Activated effector memory CD4-positive, alpha-beta T cell treated with anti-CD3 and anti-CD28 coated beads, Interleukin-2, amount 50 U/mL, for 16 hours (primary cell): ENCODE measurements at regions not wholly inside any gene's neighbourhood (a gene's known extent, or its start where the extent isn't known, plus 50 kb on each side); places are given as distances from the start of the nearest gene placed in this dataset.
A peak's percentile ranks its signal among the peaks of the same experiment; 100 is the strongest.
"Not testable (repeated sequence)": the region's sequence is repeated elsewhere in the genome, so short reads cannot be mapped to it uniquely, and the experiment has no call there.

Source experiments
- DNase-seq: peaks from one replicate; pipeline ENCODE4 v3.0.0-alpha.2; 2020

DNA sequence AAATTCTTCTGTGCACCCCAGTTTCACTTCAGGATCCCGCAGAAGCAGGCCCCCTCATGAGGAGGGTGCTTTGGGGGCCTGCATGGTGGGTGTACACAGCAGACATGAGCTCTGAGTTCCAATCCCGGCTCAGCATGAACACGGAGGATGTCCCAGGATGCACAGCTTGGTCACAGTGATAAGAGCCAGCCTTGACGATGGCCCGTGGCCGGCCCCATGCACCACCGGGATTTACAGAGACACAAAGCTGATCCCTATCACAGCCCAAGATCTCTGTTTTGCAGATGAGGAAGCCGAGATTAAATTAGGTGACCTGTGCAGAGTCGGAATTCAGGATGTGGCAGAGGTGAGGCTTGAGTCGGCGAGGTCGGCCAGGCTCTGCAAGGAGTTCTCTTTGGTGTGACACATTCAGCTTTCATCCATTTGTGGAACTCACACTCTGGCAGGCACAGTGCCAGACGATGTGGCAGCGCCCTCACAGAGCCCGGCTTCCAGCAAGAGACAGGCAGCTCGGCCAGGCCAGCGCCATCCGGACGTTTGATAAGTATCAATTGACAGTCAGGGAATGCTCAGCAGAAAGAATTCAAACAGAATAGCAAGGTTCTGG is 456.3 kb upstream of the MYT1L start:
- peak; percentile 45 for DNase-seq

DNA sequence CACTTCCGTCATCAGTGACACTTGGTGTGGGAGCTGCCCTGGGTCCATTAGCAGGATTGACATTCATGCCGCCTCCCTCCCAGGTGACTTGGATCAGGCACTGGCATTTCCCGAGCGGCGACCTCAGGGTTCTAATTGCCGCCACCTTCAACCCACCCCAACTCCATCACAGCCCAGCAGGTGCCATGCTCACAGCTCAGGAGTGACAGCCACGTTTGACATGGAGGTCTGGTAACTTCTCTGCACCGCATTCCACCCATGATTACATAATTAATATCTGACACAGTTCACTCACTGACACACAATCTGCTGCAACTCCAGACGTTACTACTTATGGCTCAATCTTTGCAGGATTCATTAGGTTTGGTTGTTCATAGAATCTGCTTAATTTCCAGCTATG is 450.9 kb upstream of the MYT1L start:
- peak; percentile 19 for DNase-seq

DNA sequence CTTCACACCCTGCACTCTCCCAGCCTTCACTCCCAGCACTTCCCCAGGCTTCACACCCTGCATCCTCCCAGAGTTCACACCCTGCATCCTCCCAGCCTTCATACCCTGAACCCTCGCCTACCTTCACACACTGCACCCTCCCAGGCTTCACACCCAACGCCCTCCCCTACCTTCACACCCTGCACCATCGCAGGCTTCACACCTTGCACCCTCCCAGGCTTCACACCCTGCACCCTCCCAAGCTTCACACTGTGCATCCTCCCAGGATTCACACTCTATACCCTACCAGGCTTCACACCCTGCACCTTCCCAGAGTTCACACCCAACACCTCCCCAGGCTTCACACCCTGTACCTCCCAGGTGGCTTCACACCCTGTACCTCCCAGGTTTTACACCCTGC is 448.7 kb upstream of the MYT1L start:
- peak; percentile 10 for DNase-seq

DNA sequence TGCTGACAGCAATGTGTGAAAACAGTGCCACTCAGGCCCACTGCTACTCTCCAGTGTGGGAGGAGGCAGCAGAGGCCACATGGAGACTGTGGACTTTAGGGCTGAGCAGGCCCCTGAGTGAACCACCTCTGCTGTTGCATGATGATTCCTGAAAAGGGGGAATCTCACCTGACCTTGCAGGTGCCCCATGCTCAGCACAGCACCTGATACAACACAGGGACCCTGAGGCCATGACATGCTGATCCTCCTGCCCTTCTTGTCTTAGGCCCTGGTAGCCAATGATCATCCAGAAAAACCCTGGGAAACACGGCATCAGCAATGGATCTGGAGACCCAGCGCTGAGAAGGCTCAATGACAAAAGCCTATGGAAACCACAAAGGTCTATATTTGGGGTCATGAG is 446.8 kb upstream of the MYT1L start:
- DNase-seq: peak; percentile 42

DNA sequence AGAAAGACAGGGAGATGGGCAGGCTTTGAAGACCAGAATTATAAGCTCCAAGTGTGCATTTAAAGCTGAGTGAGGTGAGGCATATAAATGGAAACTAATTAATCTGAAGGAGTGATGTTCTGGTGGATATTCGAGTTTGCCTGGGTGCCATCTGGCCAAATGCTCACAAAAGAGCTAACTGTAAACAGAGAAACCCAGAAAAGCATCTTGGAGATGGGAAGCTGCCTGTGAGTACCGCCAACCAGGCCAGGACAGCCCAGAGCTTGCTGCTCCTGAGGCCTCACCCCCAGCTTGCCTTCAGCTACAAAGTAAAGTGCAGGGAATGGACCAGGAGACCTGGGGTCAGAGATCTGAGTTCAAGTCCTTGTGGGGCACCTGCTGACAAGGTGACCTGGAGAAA is 446.1 kb upstream of the MYT1L start:
- DNase-seq: peak; percentile 17

DNA sequence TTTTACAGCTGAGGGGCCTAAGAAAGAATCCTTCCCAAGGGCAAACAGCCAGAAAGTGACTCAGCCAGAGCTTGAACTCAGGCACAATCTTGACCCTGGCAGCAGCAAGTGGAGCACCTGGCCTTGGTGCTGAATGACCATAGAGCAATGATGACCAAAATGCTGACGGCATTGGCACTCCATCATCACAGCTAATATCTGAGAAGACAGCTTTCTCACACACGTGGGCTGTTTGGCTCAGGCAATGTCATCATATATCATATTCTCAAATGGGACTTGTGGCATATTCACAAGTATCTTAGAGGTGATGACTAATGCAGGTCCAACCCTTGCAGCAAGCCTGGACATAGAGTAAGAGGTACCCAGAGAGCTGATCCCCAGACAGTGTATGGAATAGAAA is 443.9 kb upstream of the MYT1L start:
- no peak for DNase-seq

DNA sequence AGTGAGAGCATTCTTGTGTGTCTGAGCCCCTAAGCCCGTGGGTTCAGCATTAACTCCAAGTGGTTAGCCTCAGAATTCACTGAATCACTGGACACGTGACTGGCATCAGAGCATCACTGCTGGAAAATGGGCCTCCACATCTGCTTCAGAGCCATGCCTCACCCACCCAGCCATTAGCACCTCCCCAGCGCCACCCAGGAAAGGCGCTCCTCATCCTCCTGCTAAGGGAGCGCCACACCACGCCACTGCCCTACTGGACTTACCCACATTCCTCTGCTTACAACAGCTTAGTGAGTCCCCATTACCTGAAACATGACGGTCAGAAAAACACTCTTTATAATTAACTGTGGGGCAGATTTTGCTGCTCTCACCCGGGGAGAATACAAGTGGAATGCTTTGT is 442.6 kb upstream of the MYT1L start:
- no peak for DNase-seq

DNA sequence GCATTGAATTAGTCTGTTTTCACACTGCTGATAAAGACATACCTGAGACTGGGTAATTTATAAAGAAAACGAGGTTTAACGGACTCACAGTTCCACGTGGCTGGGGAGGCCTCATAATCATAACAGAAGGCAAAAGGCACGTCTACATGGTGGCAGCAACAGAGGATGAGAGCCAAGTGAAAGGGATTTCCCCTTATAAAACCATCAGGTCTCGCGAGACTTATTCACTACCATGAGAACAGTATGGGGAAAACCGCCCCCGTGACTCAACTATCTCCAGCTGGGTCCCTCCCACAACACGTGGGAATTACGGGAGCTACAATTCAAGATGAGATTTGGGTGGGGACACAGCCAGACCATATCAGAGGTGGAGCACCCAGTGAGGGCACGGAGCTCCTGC is 442.0 kb upstream of the MYT1L start:
- not testable (repeated sequence) for DNase-seq

DNA sequence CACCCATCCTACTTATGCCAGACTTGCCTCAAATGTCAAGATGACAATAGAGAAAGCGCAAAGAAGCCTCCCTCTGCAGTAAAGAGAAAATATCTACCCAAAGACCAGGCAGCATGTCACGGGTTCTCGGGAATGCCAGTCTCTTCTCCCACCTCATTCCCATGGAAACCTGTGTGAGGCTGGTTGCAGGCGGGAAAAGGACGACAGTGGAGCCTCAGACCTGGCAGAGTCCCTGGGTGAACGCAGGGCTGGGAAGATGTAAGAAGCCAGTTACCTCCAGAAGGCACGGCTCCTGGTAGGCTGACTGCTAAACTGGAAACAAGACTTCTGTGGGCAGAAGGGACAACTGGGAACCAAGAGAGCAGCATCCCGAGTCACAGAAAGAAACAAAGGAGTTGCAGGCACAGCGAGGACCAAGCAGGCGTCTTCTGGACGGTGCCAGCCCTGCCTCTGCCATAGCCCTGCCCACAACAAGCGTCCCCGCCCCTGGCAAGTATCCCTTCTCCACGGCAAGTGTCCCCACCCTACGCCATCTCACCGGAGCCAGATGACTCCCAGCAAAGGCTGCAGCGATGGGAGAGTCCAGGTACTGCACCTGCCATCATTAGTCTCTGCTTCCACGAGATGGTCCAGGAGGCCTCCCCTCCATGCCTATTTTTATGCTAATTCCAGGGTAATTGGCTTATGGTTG is 440.8 kb upstream of the MYT1L start:
- DNase-seq: no peak

DNA sequence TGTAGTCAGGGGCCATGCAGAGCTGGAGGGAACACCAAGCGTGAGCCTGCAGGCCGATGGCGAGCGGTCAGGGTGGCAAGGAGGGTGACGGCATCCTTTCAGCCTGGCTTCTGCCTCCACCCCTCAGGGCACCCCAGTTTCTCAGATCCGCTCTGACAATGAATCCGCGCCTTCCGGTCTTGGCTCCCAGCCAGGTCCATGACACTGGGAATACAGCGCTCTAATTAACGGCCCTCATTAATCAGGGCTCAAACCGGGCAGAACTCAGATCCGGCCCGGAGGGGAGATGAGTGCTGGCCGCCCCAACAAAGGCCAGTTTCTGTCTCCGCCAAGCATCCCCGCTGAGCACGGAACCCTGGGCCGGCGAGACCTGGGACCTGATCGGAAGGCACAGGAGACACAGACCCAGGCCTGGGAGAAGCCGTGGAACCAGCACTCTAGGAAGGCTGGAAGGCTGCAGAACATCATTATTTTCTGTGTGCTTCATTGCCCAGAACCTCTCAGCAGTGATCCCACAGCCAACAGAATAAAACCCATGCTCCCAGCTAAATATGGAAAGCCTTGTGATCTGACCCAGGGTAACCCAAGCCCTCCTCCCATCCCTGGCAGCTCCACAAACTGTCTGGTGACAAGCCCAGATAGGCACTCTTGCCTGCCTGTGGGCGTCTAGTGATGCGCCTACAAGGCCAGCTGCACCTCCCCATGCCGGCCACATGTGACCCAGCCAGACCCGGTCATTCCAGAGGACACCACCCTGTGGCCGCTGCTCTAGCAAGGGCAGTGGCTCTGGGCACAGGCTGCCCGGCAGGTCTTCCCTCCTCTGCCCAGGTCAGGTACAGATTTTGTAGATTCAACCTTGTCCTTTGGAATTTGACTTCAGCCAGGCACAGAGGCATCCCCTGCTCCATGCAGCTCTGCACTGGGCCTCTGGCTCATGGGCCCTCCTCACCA is 438.7 kb upstream of the MYT1L start:
- DNase-seq: no peak

DNA sequence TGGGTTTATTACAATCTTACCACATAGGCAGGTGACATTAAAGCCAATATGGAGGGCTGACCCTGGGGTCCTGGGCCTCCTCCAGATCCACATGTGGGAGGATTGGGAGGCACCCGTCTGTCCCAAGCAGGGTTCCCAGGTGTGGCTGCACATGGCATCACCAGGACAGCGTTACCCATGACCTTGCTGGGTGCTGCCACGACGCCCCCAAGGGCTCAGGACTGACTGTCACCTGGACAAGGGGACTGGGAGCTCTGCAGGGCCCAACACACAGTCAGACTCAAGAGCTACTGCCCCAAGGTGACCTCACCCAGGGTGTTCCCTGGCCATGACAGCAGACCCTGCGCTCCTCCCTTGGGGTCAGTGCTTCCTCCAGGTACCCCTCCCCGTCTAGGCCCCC is 437.4 kb upstream of the MYT1L start:
- DNase-seq: no peak

DNA sequence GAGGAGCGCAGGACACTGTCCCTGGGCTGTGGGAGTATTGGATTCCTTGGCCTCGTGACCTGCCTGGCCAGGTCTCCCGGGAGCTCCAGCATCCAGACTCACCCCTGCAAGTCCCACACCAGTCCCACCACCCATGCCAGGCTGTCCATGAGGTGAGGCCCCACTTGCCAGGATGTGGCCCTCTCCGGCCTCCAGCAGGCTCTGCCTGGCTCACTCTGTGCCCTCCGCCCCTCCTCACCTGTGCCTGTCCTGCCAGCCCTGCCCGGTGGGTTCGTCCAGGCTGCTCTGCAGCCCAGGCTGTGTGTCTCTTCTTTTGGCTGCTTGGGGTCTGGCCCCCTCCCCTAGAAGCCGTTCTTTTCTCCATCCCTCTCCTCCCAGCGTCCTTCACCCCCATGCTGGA is 436.8 kb upstream of the MYT1L start:
- no peak for DNase-seq

DNA sequence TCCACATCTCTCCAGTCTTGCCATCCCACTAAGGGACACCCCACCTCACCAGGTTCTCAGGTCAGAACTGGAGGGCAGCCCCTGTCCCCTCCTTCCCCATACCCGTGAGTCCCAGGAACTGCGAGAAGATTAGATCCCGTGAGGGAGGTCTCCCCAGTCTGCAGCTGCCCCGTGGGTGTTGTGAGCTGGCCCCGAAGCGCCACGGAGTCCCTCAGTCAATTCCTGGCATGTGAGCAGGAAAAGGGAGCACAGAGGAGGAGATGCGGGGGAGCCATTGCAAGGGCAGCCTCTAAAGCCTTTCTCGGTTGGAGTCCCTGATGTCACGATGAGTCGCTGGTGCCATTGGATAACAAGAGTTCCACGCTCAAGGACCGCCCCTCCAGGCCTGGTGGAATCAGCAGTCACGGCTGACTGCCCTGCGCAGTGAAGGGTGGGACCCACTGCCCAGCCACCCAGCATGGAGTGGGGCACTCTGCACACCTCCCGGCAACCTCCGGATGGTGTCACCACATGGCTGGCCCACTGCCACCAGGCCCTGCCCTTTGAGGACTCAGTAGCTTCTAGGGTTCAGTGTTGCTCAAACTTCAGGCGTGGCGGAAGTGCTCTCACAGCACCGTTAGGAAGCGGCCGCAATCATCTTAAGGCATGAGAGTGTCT is 434.9 kb upstream of the MYT1L start:
- no peak for DNase-seq

DNA sequence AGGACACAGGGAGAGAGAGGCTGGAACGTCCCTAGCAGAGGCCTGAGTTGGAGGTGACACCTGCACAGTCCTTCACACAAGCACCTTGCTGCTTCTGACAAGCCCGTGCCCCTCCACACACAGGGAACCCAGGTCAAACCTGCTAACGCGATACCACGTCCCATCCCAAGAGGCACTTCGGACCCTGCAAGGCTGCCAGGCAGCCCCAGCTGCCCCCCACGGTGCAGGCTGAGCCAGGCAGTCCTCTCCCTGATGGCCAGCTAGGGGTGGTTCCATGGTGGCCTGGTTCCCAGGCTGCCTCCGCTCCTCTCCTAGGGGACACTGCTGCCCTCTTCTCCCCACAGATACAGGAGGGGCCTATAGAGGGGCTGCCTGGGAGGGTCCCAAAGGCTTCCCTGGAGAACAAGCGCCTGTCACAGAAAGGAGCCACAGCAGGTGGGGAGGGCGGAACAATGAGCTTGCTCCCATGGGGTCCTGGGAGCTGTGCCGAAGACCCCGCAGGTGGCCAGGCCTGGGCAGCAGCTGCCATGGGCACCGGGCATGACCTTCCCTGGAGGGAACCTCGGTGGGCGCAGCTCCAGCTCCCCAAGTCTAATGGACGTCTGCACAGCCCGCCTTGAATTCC is 434.2 kb upstream of the MYT1L start:
- no peak for DNase-seq

DNA sequence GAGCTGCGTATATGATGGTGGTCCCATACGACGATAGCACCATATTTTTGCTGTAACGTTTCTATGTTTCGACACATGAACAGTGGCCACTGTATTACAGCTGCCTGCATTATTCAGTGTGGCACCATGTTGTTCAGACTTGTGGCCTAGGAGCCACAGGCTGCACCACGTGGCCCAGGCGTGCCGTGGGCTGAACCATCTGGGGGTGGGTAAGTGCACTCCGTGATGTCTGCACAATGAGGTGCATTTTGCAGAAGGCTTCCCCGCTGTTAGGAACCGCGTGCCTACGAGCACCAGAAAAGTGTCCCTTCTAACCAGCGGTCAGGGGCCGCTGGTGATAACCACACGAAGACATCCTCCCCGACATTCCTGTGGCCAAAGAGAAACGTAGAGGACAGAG is 433.7 kb upstream of the MYT1L start:
- DNase-seq: no peak

DNA sequence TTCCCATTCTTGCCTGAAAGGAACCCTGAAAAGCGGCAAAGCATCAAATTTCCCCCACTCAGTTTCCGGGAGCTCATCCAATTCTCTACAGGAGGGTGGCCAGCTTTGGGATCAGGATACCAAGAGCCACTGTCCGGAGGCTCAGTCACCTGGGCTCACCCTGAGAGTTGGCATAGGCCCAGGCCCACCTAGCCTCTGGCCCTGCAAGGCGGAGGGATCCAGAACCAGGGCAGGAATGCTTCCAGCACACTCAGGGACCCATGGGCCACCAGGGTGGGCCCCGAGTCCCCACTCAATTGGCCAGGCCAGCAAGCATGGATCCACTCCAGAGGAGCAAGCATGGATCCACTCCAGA is 432.9 kb upstream of the MYT1L start:
- DNase-seq: no peak

DNA sequence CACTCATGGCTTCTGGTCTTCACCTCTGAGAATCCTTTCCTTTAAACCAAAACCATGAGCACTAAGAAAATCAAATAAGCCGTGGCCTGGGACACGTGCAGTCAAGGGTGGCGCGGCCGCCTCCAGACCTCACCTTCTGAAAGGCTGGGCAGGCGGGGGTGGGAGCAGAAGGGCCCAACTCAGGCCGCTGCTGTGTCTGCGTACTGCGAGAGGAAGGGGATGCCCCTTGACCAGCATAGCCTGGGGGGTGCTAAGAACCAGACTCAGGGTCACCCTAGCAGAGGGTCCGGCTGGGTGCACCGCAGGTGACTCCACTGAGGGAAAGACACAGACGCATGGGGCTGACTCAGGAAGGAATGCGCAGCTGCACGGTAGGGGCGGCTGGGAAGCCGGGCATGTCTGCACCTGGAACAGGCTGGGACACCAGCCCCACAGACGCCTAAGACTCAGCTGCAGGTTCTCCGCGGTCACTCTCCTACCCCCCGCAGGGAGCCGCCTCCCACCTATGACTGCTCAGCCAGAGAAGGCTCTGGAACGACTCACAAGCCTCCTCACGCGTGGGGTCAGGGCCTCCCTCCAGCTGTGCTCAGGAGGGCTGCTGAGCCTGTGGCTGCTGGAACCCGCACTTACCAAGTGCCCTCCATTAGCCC is 432.4 kb upstream of the MYT1L start:
- DNase-seq: no peak

DNA sequence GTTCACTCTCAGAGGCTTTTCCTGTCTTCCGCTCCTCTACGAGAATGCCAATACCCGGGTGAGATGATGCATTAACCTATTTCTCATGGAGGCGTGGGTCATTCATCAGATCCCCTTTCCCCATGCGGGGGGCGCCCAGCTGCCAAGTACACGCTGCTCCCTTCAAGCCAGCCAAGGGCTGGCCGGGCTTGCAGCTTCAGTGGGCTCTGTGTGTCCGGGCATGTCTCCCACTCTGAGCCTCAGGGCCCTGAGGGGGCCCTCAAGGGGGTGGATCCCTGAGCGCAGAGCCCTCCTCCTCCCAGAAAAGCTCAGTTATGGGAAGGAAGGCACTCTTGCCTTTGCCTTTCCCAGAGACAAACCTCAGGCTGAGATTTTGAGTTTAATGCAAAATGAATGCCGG is 431.8 kb upstream of the MYT1L start:
- DNase-seq: no peak

DNA sequence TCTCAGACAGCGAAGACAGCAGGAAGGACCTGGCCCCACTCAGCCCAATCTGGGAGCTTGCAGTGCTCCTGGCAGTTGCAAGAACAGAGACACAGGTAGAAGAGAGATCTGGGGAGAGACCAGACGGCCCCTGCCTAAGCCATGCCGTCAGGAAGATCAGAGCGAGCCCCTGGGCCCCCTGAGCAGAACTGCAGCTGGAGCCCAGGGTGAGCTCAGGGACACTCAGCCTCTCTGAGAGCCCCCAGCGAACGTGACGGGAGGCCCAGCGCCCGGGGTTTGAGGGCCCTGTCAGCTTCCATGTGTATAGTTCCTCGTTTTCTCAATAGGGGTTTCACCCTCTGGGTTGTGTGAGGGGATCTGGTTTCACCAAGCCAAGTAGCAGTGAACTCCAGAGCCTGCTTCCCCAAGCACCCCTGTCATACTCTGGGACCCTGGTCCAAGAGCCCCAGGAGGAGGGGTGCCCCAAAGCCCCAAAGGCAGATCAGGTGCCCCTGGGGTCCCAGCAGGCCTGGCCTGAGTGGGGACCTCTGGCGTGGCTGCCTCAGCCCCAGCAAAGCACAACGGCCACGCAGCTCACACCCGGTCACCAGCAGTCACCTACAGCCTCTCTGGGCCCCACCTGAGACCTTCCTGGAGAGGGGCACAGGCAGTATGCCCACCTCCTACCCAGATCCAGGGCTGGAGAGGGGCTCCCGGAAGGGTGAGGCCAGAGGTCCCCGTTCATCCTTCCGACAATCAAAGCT is 431.3 kb upstream of the MYT1L start:
- no peak for DNase-seq

DNA sequence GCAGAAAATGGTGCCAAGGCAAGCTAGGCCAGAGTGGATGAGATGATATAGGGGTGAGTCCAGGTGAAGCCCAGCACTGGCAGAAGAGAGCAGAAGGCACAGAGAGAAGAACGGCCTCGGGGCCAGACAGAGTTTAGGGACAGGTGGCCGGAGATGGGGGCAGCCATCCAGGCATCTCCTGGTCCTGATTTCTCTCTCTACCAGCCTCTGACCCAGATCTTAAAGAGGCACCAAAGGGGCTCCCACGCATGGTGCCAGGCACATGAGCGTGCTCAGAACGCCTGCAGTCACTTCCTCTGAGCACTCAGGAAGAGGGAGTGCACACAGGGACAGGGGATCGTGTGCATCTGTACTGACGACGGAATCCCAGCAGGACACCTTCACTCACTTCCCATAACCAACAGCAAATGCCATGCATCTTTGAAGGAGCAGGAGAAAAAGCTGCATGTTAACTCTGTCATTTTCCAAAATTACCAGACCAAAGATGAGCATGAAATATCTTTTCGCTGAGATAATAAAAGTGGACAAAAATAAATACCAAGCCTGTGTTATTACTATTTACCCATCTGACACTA is 427.8 kb upstream of the MYT1L start:
- DNase-seq: no peak

DNA sequence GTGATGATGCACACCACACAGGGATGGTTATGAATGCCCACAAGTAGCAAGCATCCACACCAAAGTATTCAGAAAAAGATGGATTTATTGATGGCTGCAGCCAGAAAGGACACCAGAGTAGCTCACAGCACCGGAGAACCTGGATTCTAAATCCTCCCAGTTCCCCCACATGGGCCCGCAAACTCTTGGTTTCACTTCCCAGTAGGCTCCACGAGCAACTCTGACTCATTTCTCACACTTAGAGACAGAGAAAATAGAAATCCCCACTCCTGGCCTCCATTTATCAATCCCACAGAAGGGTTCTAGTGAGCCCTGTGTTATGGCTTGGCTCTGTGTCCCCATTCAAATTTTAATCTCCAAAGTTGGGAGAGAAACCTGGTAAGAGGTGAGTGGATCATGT is 426.7 kb upstream of the MYT1L start:
- DNase-seq: no peak
